COLO668 (cell line): ENCODE measurements at regions not wholly inside any gene's neighbourhood (a gene's known extent, or its start where the extent isn't known, plus 50 kb on each side); places are given as distances from the start of the nearest gene placed in this dataset.

Experiments used
- DNase-seq: peaks from one replicate; lab custom pipeline; 2025; ENCODE audit not compliant: unreplicated experiment; lab: John Stamatoyannopoulos, UW

- no peak for DNase-seq
Measured at GRCh38 chr3:180092889-180093288, 56.2 kb upstream of the PEX5L start.

GRCh38 chr3:180093535-180093934 lies 56.8 kb upstream of the PEX5L start:
- DNase-seq, result no peak

GRCh38 chr3:180097626-180098025 lies 60.9 kb upstream of the PEX5L start:
- DNase-seq, result no peak

DNA sequence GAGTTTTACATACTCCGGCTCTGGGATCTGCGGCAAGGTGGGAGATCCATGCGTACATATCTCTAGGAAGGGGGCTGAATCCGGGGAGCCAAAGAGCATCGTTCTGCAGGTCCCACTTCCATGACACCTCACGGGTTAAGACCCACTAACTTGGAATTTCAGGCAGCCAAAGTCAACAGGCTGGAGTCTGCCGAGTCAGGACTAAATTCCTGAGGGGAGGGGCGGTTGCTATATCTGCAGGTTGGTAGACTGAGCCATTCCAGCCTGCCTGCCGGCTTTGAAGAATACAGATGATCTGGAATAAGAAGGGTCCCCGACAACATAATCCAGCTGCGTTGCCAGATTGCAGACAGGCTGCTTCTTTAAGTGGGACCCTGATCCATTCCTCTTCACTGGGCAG lies 65.4 kb upstream of the PEX5L start:
- DNase-seq, result no peak

GRCh38 chr3:180102604-180103003 lies 65.9 kb upstream of the PEX5L start:
- no peak for DNase-seq

GRCh38 chr3:180116203-180116602 lies 79.5 kb upstream of the PEX5L start:
- DNase-seq, result no peak

DNA sequence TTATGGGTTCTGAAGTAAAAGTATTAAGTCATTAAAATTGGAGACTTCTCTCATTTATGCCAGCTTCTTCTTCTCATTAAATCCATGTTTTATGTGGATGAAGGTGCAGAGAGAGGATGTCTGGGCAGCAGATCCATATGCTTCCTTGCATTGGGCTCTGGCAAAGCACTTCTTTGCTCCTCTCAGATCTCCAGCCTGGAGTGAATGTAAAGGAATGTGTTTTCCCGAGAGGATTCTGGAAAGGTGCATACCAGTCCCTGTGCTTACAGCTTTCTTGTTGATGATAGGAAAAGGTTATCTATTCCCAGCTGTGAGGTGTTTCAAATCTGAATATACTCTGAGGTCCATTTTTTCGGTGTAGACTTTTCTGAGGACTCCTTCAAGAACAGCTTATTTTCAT lies 79.9 kb upstream of the PEX5L start:
- no peak for DNase-seq

- DNase-seq, result no peak
Measured at GRCh38 chr3:180117381-180118163, 80.8 kb upstream of the PEX5L start.

DNA sequence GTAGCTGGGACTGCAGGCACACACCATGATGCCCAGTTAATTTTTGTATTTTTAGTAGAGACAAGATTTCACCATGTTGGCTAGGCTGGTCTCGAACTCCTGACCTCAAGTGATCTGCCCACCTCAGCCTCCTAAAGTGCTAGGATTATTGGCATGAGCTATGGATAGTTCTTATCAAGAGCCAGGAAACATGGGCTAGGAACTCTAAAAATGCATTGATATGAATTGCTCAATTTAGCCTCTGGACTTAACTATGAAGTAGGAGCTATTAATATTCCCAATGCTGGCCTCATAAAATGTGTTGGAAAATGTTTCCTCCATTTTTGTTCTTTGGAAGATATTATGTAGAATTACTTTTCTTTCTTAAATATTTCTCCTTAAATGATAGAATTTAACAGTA lies 82.8 kb upstream of the PEX5L start:
- no peak for DNase-seq

DNA sequence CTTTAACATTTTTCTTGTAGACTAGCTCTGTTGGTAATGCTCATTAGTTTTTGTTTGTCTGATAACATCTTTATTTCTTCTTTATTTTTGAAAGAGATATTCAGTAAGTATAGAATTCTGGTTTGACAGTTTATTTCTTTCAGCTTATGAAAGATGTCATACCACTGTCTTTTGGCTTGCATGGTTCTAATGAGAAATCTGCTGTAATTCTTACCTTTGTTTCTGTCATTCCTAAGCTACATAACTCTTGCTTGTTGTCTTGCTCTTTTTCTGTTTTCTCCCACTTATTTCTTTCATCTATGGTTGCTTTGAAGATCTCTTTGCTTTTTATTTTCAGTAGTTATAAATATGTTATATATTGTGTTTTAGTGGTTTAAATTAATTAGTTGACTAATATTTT lies 87.2 kb upstream of the PEX5L start:
- DNase-seq, result no peak

DNA sequence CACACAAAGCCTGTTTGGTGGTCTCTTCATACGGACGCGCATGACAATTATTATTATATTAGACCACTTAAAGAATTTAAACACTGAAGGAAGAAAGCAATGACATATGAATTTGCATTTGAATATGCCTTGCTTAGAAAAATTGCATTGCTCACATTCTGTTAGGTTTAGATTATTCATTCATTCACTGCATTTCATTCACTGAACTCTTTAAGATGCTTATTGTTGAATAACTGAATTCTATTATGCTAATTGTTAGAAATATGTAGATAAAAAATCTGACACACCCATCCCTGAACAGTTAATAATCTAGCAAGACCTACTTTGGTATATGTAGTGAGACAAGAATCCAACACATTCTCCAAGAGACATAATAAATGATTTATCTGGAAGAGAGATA lies 94.4 kb upstream of the PEX5L start:
- no peak for DNase-seq

- no peak for DNase-seq
Measured at GRCh38 chr3:180135101-180135500, 98.4 kb upstream of the PEX5L start.

- DNase-seq, result no peak
Measured at GRCh38 chr3:180138871-180139270, 102.1 kb upstream of the PEX5L start.

DNA sequence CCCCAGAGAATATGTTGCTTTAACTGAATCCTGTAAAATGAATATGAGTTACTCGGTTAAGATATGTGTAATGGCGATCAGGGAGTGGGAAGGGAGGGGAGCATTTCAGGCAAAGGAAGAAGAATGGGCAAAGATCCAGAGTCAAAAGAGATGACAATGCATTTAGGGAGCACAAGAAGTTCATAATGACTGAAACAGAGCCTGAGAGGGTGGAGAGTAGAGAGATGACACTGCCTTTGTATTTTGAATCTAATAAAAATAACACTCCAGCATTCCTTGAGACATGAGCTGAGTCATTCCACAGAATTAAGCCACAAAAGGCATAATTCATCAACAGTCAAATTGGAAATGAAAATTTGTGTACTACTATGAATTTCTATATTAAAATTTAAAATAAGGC lies 105.3 kb upstream of the PEX5L start:
- DNase-seq, result no peak

DNA sequence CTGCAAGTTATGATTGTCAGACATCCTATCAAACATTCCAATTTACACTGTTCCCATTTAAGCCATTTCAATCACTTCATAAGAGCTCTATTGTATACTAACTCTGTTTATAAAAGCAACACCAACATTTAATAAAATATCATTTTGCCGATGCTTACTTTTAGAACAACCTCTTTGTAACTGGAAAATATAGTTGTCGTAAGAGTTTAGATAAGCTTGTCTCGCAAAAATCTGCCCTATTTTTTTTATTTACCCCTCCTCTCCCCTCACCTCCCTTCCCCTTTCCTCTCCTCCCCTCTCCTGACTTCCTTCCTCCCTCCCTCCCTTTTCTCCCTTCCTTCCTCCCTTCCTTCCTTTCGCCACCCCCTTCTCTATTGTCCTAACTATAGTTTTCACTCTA lies 105.7 kb upstream of the PEX5L start:
- no peak for DNase-seq

DNA sequence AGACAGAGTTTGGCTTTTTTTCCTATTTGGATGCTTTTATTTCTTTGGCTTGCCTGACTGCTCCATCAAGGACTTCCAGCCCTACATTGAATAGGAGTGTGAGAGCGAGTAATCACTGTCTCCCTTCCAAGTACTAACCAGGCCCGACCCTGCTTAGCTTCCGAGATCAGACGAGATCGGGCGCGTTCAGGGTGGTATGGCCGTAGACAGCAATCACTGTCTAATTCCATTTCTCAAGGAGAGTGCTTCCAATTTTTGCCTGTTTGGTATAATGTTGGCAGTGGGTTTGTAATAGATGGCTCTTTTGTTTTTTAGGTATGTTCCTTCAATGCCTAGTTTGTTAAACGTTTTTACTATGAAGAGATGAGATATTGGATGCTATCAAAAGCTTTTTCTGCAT lies 125.0 kb upstream of the PEX5L start:
- no peak for DNase-seq

DNA sequence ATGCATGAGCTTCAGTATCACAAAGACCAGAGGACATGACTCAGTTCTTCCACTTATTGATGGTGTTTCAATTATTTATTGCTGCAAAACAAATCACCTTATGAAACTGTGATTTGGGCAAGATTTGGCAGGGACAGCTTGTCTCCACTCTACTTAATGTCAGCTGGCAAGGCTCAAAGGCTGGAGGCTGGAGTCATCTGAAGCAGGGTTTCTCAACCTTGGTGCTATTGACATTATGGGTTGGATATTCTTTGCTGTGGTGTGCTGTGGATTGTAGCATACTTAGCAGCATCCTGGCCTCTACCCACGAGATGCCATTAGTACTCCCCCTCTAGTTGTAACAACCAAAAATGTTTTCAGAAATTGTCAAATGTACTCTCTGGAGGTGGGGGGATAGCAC lies 138.8 kb upstream of the PEX5L start:
- no peak for DNase-seq

DNA sequence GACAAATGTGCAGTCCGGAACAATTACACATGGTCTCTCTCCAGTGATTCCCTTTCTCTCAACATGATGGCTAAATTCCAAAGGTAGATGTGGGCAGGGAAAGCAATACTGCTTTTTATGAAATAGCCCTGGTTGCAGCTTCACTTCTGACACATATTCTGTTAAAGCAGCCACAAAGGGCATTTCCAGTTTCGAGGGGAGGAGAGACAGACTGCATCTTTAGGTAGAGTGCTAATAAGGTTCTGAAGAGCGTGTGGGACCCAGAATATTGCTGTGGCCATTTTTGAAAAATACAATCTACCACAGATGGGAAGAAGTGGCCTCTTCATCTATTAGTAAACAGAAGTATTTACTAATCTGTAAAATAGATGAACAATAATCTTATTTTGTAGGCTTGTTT lies 139.3 kb upstream of the PEX5L start:
- DNase-seq, result no peak

- DNase-seq, result no peak
Measured at GRCh38 chr3:180177255-180177654, 140.5 kb upstream of the PEX5L start.

DNA sequence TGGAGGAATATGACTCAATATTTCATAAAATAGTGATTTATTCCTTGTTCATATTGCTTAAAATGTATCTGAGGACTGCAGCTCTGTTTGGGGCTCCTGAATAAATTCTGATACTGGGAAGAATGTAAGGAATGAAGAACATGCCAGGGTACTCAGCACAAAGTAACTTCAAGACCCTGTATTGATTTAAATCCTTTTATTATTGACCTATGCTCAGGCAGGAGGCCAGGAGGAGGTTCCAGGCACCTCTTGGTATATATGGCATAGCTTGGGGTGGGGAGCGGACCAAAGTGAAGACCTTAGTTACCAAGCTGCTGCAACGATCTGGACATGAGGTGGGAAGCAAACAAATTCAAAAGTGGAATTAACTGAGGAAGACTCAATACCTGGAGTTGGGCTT lies 142.8 kb upstream of the PEX5L start:
- no peak for DNase-seq

DNA sequence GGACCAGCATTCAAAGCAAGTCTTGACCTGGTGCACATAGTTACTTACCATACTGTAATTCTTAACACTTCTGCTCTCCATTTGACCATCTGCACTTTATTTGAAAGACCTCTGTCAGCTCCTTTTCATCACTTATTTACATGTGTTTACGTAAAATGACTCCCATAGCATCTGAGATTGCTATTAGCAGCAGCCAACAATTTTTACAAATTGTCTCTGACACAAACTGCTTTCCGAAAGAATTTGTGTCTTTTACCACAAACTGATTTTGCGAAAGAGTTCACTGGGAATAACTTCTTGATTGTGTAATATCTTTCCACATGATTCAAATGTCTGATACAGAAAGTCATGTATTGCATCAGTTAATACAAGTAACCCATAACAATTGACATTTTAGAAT lies 144.1 kb upstream of the PEX5L start:
- DNase-seq, result no peak

DNA sequence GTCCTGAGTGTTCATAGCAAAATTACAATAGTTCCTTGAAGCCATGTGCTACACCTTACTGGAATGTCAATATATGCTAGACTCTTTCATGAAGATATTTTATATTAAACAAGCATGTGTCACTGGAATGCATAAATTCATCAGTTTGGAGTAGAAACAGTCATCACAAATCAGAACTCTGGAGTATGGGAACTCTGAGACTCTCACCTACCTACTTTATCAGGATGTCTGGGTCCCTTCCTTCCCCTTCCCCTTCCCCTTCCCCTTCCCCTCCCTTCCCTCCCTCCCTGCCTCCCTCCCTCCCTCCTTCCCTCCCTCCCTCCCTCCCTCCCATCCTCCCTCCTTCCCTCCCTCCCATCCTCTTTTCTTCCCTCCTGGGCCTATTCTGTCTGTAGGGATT lies 144.7 kb upstream of the PEX5L start:
- no peak for DNase-seq

DNA sequence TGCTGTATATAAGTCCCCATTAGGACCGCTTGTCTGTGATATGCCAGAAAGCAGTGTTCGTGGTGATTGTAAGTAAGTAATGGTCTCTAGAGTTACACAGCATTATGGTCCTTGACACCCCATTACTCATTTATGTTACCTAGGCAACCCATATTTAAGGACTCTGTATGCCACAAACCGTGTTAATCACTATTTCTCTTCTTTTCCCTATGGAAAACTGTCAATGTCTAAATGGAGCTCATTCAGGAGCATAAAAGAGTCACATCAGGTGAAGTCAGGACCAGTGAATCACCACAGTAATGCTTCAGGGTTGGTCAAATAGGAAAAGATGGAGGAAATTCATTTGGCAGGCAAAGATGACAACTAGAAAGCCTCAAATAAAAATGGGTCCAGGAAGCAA lies 146.6 kb upstream of the PEX5L start:
- no peak for DNase-seq
